ENCODE measurements at regions not wholly inside any gene's neighbourhood (a gene's known extent, or its start where the extent isn't known, plus 50 kb on each side); places are given as distances from the start of the nearest gene placed in this dataset.
"Not testable (repeated sequence)": the region's sequence is repeated elsewhere in the genome, so short reads cannot be mapped to it uniquely, and the experiment has no call there.

- no peak for DNase-seq
Measured at GRCh38 chr5:54807421-54807820, 178.0 kb downstream of the ESM1 start.

DNA sequence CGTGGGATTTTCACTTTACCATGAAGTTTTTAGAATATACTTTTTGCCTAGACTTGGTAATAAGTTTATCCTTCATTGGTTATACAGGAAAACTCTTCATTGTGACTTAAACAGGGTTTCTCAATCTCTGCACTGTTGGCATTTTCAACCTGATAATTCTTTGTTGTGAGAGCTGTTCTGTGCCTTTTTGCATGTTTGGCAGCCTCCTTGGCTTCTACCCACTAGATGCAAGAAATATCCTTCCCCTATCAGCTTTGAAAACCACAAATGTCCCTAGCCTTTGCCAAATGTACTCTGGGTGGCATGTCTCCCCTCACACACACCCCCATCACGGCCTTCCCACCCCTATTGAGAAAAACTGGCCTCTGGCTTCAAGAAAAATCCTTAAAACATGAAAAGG lies 180.9 kb downstream of the ESM1 start:
- no peak for DNase-seq

- DNase-seq, result no peak
Measured at GRCh38 chr5:54804086-54804485, 181.3 kb downstream of the ESM1 start.

DNA sequence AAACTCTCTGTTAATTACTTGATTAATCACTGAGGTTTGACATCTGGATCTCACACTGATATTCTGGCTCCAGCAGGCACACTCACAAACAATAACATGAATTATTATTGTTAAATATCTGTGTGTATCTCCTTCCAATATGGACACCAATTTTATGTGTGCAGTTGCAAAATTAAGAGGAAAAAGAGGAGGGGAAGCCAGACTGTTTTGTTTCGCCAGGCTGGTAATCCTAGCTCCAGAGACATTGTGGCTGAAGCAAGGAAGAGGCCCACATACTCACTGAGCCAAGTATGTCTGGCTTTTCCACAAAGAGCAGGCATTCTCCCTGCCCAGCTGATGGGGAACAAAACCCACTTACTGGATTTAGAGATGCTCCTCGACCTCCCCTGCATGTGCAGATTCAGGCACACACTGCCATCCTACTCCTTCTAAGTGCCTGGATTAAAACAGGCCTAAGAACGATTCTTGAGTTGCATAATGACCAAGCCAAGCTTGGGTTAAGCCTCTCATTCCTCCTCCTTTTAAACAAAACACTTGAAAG lies 181.9 kb downstream of the ESM1 start:
- DNase-seq, result no peak

GRCh38 chr5:54799645-54800044 lies 185.7 kb downstream of the ESM1 start:
- no peak for DNase-seq

- no peak for DNase-seq
Measured at GRCh38 chr5:54795777-54796176, 189.6 kb downstream of the ESM1 start.

DNA sequence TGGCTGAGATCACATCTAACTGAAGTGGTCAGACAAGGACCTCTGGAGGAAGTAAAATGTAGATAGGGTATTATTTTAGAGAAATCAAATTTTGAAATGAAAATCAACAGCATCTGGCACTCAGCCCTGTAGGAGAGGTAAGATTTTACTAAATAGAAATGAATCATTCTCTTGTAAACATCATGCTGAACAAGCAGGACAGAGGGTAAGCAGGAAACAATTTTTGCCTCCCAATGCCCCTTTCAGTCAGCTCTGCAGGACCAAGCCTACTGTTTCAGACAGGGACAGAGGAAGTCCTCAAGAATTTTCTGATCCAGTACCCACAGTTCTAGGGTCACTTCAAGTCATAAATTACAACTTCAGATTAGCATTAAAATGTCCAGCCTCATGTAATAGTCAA lies 190.1 kb downstream of the ESM1 start:
- DNase-seq, result no peak

DNA sequence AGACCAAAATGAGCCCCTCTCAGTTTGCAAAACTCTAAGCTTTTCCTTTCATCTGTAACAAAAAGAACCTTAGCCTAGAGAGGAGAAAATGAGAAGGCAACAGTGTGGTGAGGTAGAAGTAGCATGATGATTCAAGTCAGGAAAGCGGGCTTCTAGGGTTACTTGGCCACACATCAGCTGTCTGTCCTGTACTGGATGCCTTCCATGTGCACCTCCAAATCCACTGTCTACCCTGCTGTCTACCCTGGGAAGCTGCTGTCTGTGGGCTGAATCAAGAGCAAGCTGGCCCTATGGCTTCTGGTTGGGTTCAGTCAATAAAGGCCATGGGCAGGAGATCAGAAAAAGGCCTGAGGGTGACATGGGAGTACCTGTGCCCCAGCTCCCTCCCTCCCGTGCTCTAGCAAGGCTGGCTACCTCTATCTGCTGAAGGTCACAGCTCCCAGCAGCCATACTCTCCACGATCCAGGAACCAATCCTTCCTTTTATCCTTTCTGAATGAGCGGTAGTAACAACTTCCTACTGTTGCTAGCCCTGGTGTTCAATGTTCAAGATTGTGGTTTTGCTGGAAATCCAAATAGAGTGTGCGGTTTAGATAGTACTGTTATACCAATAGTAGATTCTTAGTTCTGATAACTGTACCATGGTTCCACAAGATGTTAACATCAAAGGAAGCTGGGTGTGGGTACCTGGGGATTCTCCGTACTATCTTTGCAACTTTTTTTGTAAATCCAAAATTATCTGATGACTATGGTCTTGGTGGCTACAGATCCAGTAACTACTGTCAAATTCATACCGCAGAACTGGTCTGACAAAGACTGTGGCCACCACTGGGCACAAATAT lies 191.0 kb downstream of the ESM1 start:
- no peak for DNase-seq

GRCh38 chr5:54793468-54794134 lies 191.8 kb downstream of the ESM1 start:
- no peak for DNase-seq

GRCh38 chr5:54792611-54793404 lies 192.6 kb downstream of the ESM1 start:
- DNase-seq, result no peak

DNA sequence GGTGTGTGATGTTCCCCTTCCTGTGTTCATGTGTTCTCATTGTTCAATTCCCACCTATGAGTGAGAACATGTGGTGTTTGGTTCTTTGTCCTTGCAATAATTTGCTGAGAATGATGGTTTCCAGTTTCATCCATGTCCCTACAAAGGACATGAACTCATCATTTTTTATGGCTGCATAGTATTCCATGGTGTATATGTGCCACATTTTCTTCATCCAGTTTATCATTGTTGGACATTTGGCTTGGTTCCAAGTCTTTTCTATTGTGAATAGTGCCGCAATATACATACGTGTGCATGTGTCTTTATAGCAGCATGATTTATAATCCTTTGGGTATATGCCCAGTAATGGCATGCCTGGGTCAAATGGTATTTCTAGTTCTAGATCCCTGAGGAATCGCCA lies 197.5 kb downstream of the ESM1 start:
- not testable (repeated sequence) for DNase-seq

DNA sequence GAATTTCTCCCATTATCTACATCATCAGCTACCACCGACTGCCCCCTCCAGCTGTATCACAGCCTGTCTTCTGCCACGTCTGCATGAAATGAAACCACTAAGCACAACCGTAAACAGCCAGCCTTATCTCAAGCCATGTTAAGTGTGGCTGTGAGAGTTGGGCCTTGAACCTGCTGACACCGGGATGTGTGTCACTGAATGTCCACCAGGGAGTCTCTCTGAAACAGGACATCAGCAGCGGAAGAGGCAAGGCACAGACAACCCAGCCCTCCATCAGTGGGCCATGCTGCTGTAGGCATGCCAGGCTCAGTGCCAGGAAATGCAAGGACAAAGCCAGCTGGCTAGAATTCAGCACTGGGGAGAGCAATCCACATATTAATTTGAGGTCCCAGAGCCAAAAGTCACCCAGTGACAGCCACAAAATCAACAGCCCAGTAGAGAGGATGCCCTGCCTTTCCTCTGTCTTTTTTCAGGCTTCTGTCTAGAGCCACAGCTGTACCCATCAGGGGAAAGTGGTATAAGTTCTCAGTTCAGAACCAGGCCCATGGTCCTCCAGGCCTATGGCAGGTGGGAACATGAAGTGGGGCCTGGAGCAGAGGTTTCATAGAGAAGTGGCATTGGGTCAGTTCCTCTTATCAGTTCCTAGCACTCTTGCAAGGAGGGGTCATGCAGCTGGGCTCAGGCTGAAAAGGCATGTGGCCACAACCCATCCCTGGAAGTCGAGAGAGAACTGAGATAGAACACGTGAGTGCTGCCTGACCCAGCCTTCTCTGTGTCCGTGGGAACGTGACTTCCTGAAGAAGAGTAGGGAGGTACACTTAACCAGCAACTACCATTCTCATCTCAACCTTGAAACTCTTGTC lies 199.4 kb downstream of the ESM1 start:
- no peak for DNase-seq

DNA sequence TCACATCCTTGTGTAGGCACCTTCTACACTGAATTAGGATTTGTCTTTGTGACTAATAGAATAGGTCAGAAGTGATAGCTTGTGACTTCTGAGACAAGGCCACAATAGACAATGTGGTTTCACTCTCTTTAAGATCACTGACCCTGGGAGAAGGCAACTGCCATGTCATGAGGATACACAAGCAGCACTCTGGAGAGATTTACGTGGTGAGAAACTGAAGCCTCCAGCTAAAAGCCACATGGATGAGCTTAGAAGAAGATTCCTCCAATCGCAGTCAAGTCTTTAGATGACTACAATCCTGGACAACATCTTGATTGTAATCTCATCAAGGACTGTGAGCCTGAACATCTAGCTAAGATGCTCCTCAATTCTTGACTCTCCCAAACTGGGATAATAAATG lies 206.6 kb downstream of the ESM1 start:
- DNase-seq, result no peak

DNA sequence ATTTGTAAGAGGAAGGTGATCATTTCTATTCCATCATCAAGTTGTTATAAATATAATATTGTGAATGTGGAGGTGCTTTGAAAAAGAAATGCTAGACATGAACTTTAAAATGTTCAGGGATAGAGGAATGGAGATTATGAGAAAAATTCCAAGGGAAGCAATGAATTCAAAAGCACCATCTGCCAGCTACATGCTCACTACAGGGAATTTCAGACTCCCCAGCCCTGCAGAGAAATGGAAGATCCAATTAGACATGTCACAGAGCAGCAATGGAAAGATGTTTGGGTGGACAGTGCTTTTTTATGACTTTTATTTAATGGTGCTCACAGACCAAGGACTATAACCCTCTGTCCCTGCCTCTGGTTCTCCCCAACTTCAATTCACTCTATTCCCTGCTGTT lies 209.7 kb downstream of the ESM1 start:
- DNase-seq, result no peak

DNA sequence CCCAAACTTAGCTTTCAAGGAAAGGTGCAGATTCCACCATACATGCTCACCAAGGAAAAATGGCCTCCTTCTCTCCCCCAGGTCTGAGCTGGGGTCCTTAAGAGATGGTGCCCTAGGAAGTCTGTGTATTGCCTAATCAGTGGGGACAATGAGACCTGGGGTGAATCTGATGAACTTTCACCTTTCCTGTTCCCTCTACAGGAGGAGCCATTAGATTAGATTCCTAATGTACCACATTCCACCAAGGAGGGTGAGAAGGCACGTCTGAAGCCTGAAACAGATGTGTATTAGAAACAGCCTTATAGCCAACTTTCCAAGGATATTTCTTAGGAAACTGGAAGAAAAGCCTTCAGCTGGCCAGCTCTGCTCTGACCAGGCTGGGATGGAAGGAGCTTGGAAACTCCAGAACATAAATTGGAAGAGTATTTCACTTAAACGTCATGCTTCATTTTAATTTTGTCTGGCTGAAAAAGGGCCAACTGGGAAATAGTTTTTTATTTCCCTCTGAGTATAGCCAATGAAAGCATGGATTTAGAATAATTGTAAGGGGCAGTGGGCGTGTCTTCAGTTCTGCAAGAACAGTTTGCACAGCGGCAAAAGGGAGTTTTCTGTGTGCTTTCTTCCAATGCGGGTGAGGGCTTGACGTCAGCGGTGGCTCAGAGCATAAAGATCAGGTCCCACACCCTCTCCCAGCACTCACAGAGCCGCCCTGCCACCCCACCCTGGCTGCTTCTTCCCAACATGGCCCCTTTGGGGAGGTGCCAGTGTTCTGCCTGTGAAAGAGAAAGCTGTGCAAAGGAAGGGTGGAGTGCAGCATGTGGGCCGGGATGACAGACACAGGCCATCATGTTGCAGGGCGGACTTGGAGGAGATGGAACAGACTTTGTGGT lies 210.9 kb downstream of the ESM1 start:
- no peak for DNase-seq

GRCh38 chr5:54772684-54773083 lies 212.7 kb downstream of the ESM1 start:
- no peak for DNase-seq

DNA sequence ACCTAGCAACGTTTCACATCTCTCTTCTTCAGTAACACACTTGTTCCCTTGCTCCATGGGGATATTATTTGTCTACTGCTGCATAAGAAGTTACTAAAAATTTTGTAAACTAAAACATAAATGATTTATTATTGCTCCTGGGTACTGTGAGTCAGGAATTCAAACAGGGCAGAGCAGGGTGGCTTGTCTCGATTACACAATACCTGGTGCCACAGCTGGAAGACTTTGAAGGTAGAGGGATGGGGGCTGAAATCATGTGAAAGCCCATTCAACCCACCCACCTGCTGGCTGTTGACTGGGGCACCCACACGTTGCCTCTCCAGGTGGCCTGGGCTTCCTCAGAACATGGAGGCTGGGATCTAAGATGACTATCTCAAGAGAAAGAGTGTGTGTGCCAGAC lies 213.2 kb downstream of the ESM1 start:
- no peak for DNase-seq

DNA sequence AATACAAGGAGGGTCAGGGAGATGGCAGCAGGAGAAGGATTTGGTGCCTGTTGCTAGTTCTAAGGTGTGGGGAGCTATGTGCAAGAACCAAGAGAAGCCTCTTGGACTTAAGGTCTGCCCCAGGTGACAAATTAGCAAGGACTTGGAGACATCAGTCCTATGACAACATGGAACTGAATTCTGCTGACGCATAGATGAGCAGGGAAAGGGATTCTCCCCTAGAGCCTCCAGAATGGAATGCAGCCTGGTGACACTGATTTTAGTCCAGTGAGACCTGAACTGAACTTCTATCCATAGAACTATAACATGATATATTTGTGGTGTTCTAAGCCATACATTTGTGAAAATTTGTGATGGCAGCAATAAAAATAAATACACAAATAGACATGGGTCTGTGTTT lies 215.6 kb downstream of the ESM1 start:
- no peak for DNase-seq

GRCh38 chr5:54769072-54769471 lies 216.3 kb downstream of the ESM1 start:
- DNase-seq, result no peak

DNA sequence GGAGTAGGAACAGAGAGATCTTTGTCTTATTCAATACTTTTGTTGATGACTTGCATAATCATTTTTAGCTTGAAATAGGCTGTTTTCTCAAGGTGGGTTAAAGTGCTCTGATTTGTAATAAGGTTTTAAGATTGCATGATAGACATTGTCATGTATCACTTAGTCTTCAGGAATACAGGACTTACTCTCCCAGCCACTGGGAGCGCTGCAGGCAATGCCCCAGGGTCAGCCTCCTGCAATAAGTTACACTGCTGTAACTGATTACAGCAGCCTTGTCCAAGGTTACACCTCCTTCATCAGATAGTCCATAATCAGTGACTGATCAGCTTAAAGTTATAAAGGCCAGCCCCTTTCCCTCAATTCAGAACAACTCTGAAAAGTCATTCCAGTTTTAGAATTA lies 218.6 kb downstream of the ESM1 start:
- no peak for DNase-seq
